ENCODE measurements at regions not wholly inside any gene's neighbourhood (a gene's known extent, or its start where the extent isn't known, plus 50 kb on each side); places are given as distances from the start of the nearest gene placed in this dataset.

GRCh38 chr18:60010984-60011383 is 111.2 kb downstream of the PMAIP1 start:
- TF ChIP-seq CTCF (IDR thresholded peaks at IDR 0.05) (no peak), POLR2A (IDR thresholded peaks at IDR 0.05) (no peak)
